ENCODE measurements at regions not wholly inside any gene's neighbourhood (a gene's known extent, or its start where the extent isn't known, plus 50 kb on each side); places are given as distances from the start of the nearest gene placed in this dataset.

GRCh38 chr13:29696606-29697005 is 101.1 kb upstream of the SLC7A1 start:
- TF ChIP-seq CTCF (conservative IDR thresholded peaks at IDR 0.05; ENCODE audit: low read length) (no peak), EZH2phosphoT487 (IDR thresholded peaks at IDR 0.05; ENCODE audit: borderline replicate concordance, low read depth, low read length) (no peak)

Measured in OCI-LY7 (cell line).